Endothelial cell of umbilical vein (primary cell): ENCODE measurements at regions not wholly inside any gene's neighbourhood (a gene's known extent, or its start where the extent isn't known, plus 50 kb on each side); places are given as distances from the start of the nearest gene placed in this dataset.

Source experiments
- BruUV-seq: library from RNA; stranded (reverse); fragments of 400-500 nt; replicated peaks from 2 replicates; lab custom pipeline; 2021; lab: Mats Ljungman, UMichigan
- CTCF ChIA-PET: fragments of 300-600, 350-600 bp; sonication (Branson Sonifier 250); formaldehyde crosslinking; loops from one replicate; lab custom pipeline; 2021; ENCODE audit warnings: antibody characterized with exemption, inconsistent platforms; lab: Charles Lee
- POLR2A ChIA-PET: fragments of 300-600, 350-600 bp; sonication (Branson Sonifier 250); formaldehyde crosslinking; loops from one replicate; lab custom pipeline; 2021; ENCODE audit warnings: antibody characterized with exemption, inconsistent platforms; lab: Charles Lee
- DNase-seq: peaks from one replicate; pipeline ENCODE4 v3.0.0-alpha.2; 2011; ENCODE audit warnings: low read depth, low spot score
- FAIRE-seq: peaks from 2 replicates; lab custom pipeline; 2011; peaks lifted over from hg19 to GRCh38; lab: Jason Lieb, UNC
- H2AFZ ChIP-seq: 2 replicates; pipeline ENCODE4 v1.6.0; 2012; ENCODE audit warnings: low read depth, low read length, control low read depth, inconsistent platforms
- H3K27ac ChIP-seq: 2 replicates; pipeline ENCODE4 v1.5.1; 2011; ENCODE audit warnings: low read depth, mild to moderate bottlenecking, control low read depth, low read length, moderate library complexity; ENCODE audit not compliant: insufficient read depth
- H3K27me3 ChIP-seq, 2 experiments: 2 replicates each; pipeline versions ENCODE4 v1.6.0 to v1.6.1; 2011; ENCODE audit warnings: low read length in 2 of 2, mixed read lengths in 1 of 2; ENCODE audit not compliant: control insufficient read depth in 2 of 2, insufficient read depth in 2 of 2
- H3K36me3 ChIP-seq, 2 experiments: 2 replicates in 1 of 2; 3 replicates in 1 of 2; pipeline ENCODE4 v1.5.1; 2011; ENCODE audit warnings: low read length in 2 of 2, mild to moderate bottlenecking in 1 of 2, moderate library complexity in 1 of 2; ENCODE audit not compliant: control insufficient read depth in 2 of 2, insufficient read depth in 2 of 2; ENCODE audit errors: extremely low read depth in 1 of 2
- H3K4me1 ChIP-seq: 3 replicates; pipeline ENCODE4 v1.5.1; 2011; ENCODE audit warnings: mild to moderate bottlenecking, low read length; ENCODE audit not compliant: control insufficient read depth, insufficient read depth; ENCODE audit errors: extremely low read depth
- H3K4me2 ChIP-seq: 2 replicates; pipeline ENCODE4 v1.6.1; 2011; ENCODE audit warnings: low read length, control low read depth, mixed read lengths; ENCODE audit not compliant: insufficient read depth
- H3K4me3 ChIP-seq, 3 experiments: fragments of 200-600 bp in 1 of 3; sonication (generic), shearing (Covaris generic) in 1 of 3; replicated peaks in 1 of 3; 2 replicates each; pipeline ENCODE4 v1.5.1; 2011 to 2016; ENCODE audit warnings: control low read depth in 3 of 3, low read length in 3 of 3, mild to moderate bottlenecking in 2 of 3, inconsistent platforms in 1 of 3, low read depth in 1 of 3, moderate library complexity in 1 of 3; ENCODE audit not compliant: insufficient read depth in 1 of 3
- H3K79me2 ChIP-seq: 2 replicates; pipeline ENCODE4 v1.6.0; 2012; ENCODE audit warnings: low read length, inconsistent platforms; ENCODE audit not compliant: control insufficient read depth, insufficient read depth
- H3K9ac ChIP-seq: replicated peaks from 2 replicates; pipeline ENCODE3; 2011; ENCODE audit warnings: low read length, control low read depth; ENCODE audit not compliant: insufficient read depth; ENCODE audit errors: extremely low read depth
- H3K9me1 ChIP-seq: replicated peaks from 3 replicates; pipeline ENCODE4 v1.6.0; 2011; ENCODE audit warnings: mild to moderate bottlenecking, low read length; ENCODE audit not compliant: control insufficient read depth, insufficient read depth; ENCODE audit errors: extremely low read depth
- H3K9me3 ChIP-seq: replicated peaks from 2 replicates; pipeline ENCODE4 v1.5.1; 2012; ENCODE audit warnings: low read length, inconsistent platforms; ENCODE audit not compliant: control insufficient read depth, insufficient read depth
- H4K20me1 ChIP-seq: replicated peaks from 2 replicates; pipeline ENCODE3; 2011; ENCODE audit warnings: mild to moderate bottlenecking, low read length; ENCODE audit not compliant: control insufficient read depth, insufficient read depth; ENCODE audit errors: extremely low read depth
- EZH2 ChIP-seq: IDR thresholded peaks from 2 replicates; pipeline ENCODE4 v1.6.1; 2012; ENCODE audit warnings: borderline replicate concordance, low read depth, mild to moderate bottlenecking, moderate library complexity, low read length, inconsistent platforms; ENCODE audit not compliant: severe bottlenecking
- FOS ChIP-seq: IDR thresholded peaks from 2 replicates; pipeline ENCODE4 v1.6.1; 2011; ENCODE audit warnings: mild to moderate bottlenecking, low read length, moderate library complexity, borderline replicate concordance; ENCODE audit not compliant: insufficient read depth
- GATA2 ChIP-seq: IDR thresholded peaks from 2 replicates; pipeline ENCODE4 v1.7.0; 2011; ENCODE audit warnings: low read depth, mild to moderate bottlenecking, moderate library complexity, mixed read lengths, low read length; ENCODE audit not compliant: insufficient read length, insufficient read depth
- JUN ChIP-seq: IDR thresholded peaks from 2 replicates; pipeline ENCODE4 v1.6.1; 2011; ENCODE audit warnings: borderline replicate concordance, low read depth; ENCODE audit not compliant: insufficient read length, insufficient read depth
- MYC ChIP-seq: IDR thresholded peaks from one replicate; pipeline ENCODE4 v1.6.1; 2011; ENCODE audit warnings: mild to moderate bottlenecking, low read depth, low read length
- POLR2A ChIP-seq: IDR thresholded peaks from 2 replicates; pipeline ENCODE4 v1.6.1; 2012; ENCODE audit warnings: low read depth, mild to moderate bottlenecking, control low read depth, low read length
- POLR2AphosphoS5 ChIP-seq: IDR thresholded peaks from 2 replicates; pipeline ENCODE4 v1.6.1; 2012; ENCODE audit warnings: low read depth, mild to moderate bottlenecking, control low read depth, low read length, moderate library complexity; ENCODE audit not compliant: insufficient read depth
- dilution Hi-C: fragments of 300-500 bp; cut with MboI; formaldehyde crosslinking; loops from one replicate; pipeline ENCODE4 v1.15.0; 2019; ENCODE audit warnings: low sequenced_read_pairs; ENCODE audit not compliant: extremely low pct_ligation_motif_present
- intact Hi-C: fragments of 100-400 bp; cut with micrococcal nuclease; formaldehyde crosslinking; loops from one replicate; pipeline ENCODE4 v1.10.0; 2022
- TF ChIP-seq, protein P1 (sequence below), 2 donors: IDR thresholded peaks; 1 replicate in 1 of 2; 2 replicates in 1 of 2; pipeline ENCODE4 v1.5.1; 2011; ENCODE audit warnings: low read length in 2 of 2, mild to moderate bottlenecking in 2 of 2, moderate library complexity in 2 of 2, control low read depth in 1 of 2, inconsistent platforms in 1 of 2, low read depth in 1 of 2; ENCODE audit not compliant: insufficient read depth in 1 of 2; ENCODE audit errors: extremely low read depth in 1 of 2
- TF ChIP-seq, protein P2 (sequence below): IDR thresholded peaks from 2 replicates; pipeline ENCODE4 v1.6.1; 2011; ENCODE audit not compliant: insufficient read depth, insufficient read length

DNA sequence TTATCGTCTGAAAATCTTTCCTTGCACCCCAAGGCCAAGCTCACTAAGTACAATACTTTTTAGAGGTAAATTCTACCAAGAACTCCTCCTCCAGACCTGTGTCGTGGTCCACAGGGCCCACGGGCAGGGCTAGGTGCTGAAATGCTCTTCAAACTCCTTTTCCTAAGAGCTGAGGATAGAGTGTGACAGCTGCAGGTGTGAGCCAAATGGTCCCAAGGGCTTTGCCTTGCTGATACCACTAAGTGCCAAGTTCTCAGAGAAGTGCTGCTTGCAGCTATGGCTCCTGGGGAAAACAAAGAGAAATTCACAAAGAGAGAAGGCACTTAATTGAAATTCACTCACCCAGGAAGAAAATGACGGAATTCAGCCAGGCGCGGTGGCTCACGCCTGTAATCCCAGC lies 868.9 kb upstream of the AUTS2 start:
- dilution Hi-C loops: no loop called here
- TF ChIP-seq GATA2 (no peak), EZH2 (no peak), MYC (no peak), FOS (no peak), POLR2AphosphoS5 (no peak), POLR2A (no peak), JUN (no peak)
- TF ChIP-seq, protein P1, sequence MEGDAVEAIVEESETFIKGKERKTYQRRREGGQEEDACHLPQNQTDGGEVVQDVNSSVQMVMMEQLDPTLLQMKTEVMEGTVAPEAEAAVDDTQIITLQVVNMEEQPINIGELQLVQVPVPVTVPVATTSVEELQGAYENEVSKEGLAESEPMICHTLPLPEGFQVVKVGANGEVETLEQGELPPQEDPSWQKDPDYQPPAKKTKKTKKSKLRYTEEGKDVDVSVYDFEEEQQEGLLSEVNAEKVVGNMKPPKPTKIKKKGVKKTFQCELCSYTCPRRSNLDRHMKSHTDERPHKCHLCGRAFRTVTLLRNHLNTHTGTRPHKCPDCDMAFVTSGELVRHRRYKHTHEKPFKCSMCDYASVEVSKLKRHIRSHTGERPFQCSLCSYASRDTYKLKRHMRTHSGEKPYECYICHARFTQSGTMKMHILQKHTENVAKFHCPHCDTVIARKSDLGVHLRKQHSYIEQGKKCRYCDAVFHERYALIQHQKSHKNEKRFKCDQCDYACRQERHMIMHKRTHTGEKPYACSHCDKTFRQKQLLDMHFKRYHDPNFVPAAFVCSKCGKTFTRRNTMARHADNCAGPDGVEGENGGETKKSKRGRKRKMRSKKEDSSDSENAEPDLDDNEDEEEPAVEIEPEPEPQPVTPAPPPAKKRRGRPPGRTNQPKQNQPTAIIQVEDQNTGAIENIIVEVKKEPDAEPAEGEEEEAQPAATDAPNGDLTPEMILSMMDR (IDR thresholded peaks at IDR 0.05; ENCODE audit: extremely low read depth in 1 of 2, insufficient read depth in 1 of 2, low read depth in 1 of 2, low read length in 2 of 2): no peak
- TF ChIP-seq, protein P2, sequence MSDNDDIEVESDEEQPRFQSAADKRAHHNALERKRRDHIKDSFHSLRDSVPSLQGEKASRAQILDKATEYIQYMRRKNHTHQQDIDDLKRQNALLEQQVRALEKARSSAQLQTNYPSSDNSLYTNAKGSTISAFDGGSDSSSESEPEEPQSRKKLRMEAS: no peak
- POLR2A ChIA-PET: no interaction called here

More for the DNA sequence above, 868.9 kb upstream of the AUTS2 start:
- no peak for DNase-seq
- Histone ChIP-seq H2AFZ (no peak overlapping the region), H3K4me3 (no peak overlapping the region), H3K9me3 (peaks cover 6% of the 10 kb centered on the region), H3K4me2 (no peak overlapping the region), H3K36me3 (no peaks in the 10 kb centered on the region), H3K27me3 (no peaks in the 10 kb centered on the region), H3K27ac (no peak overlapping the region), H3K9ac (no peak overlapping the region), H4K20me1 (no peaks in the 10 kb centered on the region), H3K4me1 (no peaks in the 10 kb centered on the region), H3K9me1 (no peaks in the 10 kb centered on the region), H3K79me2 (no peaks in the 10 kb centered on the region)
- intact Hi-C loops: no loop called here
- CTCF ChIA-PET: no interaction called here
- FAIRE-seq: no peak
- no TSS peak for BruUV-seq
